OCI-LY7 (cell line): ENCODE measurements at regions not wholly inside any gene's neighbourhood (a gene's known extent, or its start where the extent isn't known, plus 50 kb on each side); places are given as distances from the start of the nearest gene placed in this dataset.

Experiments used
- BruUV-seq: library from RNA; stranded (reverse); fragments of 400-500 nt; replicated peaks from 2 replicates; lab custom pipeline; 2021; lab: Mats Ljungman, UMichigan
- CTCF ChIA-PET: fragments of 300-600 bp; sonication (Branson Sonifier 250); formaldehyde crosslinking; loops from one replicate; lab custom pipeline; 2022; ENCODE audit warnings: antibody characterized with exemption; ENCODE audit not compliant: unreplicated experiment; lab: Charles Lee
- POLR2A ChIA-PET: fragments of 300-600 bp; sonication (Branson Sonifier 250); formaldehyde crosslinking; loops from one replicate; lab custom pipeline; 2022; ENCODE audit warnings: antibody characterized with exemption; lab: Charles Lee
- DNase-seq: peaks from one replicate; pipeline ENCODE4 v3.0.0-alpha.2; 2015; ENCODE audit warnings: low spot score
- H2AFZ ChIP-seq: fragments of 200-600 bp; sonication (generic), shearing (Covaris generic); 2 replicates; pipeline ENCODE4 v1.6.1; 2014; ENCODE audit warnings: mild to moderate bottlenecking, antibody characterized with exemption, low read length, moderate library complexity
- H3K27ac ChIP-seq: fragments of 200-600 bp; sonication (generic); 2 replicates; pipeline ENCODE4 v1.5.1; 2014; ENCODE audit warnings: mixed run types, low read depth, mild to moderate bottlenecking, moderate library complexity, low read length, inconsistent platforms; ENCODE audit not compliant: poor library complexity, severe bottlenecking
- H3K36me3 ChIP-seq: fragments of 200-600 bp; sonication (generic); 2 replicates; pipeline ENCODE4 v1.6.1; 2014; ENCODE audit warnings: mild to moderate bottlenecking, antibody characterized with exemption, low read length, moderate library complexity, mixed read lengths; ENCODE audit not compliant: insufficient read depth
- H3K4me1 ChIP-seq: fragments of 200-600 bp; sonication (generic); 2 replicates; pipeline ENCODE4 v1.5.1; 2014; ENCODE audit warnings: mild to moderate bottlenecking, low read length; ENCODE audit not compliant: insufficient read depth, poor library complexity, severe bottlenecking
- H3K4me2 ChIP-seq: fragments of 200-600 bp; sonication (generic); 2 replicates; pipeline ENCODE4 v1.6.1; 2014; ENCODE audit warnings: mild to moderate bottlenecking, low read length
- H3K4me3 ChIP-seq: fragments of 200-600 bp; sonication (generic); 2 replicates; pipeline ENCODE4 v1.5.1; 2014; ENCODE audit warnings: mild to moderate bottlenecking, low read depth, low read length; ENCODE audit not compliant: poor library complexity, severe bottlenecking
- H3K79me2 ChIP-seq: fragments of 200-600 bp; sonication (generic); 2 replicates; pipeline ENCODE4 v1.6.1; 2016; ENCODE audit warnings: low read depth, mild to moderate bottlenecking, low read length, moderate library complexity, mixed read lengths; ENCODE audit not compliant: insufficient read depth
- H3K9me2 ChIP-seq: fragments of 200-600 bp; sonication (generic); 2 replicates; pipeline ENCODE4 v1.6.1; 2016; ENCODE audit warnings: mild to moderate bottlenecking, low read length, mixed read lengths; ENCODE audit not compliant: insufficient read depth
- H3K9me3 ChIP-seq: fragments of 200-600 bp; sonication (generic); 2 replicates; pipeline ENCODE4 v1.6.1; 2014; ENCODE audit warnings: mild to moderate bottlenecking, mixed run types, low read length, mixed read lengths
- H4K20me1 ChIP-seq: fragments of 200-600 bp; sonication (generic); 2 replicates; pipeline ENCODE4 v1.6.1; 2014; ENCODE audit warnings: mild to moderate bottlenecking, antibody characterized with exemption, low read length, moderate library complexity, mixed read lengths; ENCODE audit not compliant: insufficient read depth
- EZH2phosphoT487 ChIP-seq: fragments of 200-600 bp; sonication (generic); IDR thresholded peaks from 2 replicates; pipeline ENCODE4 v1.6.1; 2018; ENCODE audit warnings: low read depth, borderline replicate concordance, mild to moderate bottlenecking, mixed run types, antibody characterized with exemption, low read length, moderate library complexity, mixed read lengths
- intact Hi-C: fragments of 100-400 bp; cut with micrococcal nuclease; formaldehyde crosslinking; loops from one replicate; pipeline ENCODE4 v1.10.0; 2022; ENCODE audit not compliant: unreplicated experiment
- TF ChIP-seq, protein P1 (sequence below): fragments of 200-600 bp; sonication (generic); conservative IDR thresholded peaks from 2 replicates; pipeline ENCODE4 v1.5.1; 2014; ENCODE audit warnings: mild to moderate bottlenecking, antibody characterized with exemption, low read length, moderate library complexity, mixed read lengths

DNA sequence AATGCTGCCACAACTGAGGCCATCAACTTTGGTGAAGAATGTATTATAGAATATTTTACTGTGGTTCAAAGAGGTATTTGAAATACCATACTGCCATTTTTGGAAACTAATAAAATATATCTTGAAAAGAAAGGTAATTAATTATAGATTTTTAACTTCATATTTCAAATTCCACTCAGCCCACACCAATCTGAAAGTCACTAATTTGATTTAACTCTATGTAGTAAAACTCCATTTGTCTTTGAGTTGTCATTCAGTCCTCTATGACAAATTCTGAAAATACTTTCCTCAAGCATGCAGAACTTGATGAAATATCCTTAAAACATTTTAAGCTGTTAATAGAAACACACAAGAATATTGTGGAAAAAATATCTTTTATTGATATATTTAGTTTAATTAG lies 1196.7 kb upstream of the CITED2 start:
- no peak overlapping the region for H3K27ac ChIP-seq
- TF ChIP-seq, protein P1, sequence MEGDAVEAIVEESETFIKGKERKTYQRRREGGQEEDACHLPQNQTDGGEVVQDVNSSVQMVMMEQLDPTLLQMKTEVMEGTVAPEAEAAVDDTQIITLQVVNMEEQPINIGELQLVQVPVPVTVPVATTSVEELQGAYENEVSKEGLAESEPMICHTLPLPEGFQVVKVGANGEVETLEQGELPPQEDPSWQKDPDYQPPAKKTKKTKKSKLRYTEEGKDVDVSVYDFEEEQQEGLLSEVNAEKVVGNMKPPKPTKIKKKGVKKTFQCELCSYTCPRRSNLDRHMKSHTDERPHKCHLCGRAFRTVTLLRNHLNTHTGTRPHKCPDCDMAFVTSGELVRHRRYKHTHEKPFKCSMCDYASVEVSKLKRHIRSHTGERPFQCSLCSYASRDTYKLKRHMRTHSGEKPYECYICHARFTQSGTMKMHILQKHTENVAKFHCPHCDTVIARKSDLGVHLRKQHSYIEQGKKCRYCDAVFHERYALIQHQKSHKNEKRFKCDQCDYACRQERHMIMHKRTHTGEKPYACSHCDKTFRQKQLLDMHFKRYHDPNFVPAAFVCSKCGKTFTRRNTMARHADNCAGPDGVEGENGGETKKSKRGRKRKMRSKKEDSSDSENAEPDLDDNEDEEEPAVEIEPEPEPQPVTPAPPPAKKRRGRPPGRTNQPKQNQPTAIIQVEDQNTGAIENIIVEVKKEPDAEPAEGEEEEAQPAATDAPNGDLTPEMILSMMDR: no peak
- TF ChIP-seq EZH2phosphoT487: no peak

DNA sequence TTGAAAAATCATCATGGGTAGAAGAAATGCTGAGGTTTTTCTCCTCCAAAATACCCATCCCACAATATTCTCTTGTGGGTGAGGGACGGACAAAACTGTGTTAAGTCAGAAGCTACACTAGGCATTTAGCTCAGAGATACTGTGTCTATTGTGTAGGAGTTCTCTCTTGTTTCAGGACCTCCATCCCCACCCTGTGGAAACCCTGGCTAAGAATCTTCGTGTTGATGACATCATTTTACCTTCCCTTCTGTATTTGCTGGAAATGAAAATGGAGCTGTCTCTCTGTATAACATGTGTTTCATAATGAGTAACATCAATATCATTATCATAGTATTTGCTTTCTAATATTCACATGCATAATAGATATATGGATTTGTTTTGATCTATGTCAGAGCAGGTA lies 1193.0 kb upstream of the CITED2 start:
- ChIA-PET CTCF (interaction anchor here (0.6 kb wide), 2 partner anchors 353 to 843 kb away, joined by 3 read pairs; no protein-coding TSS in a partner anchor), POLR2A (no interaction called here)
- H3K9me3 ChIP-seq: no peaks in the 10 kb centered on the region
- no peak overlapping the region for H3K4me3 ChIP-seq
- no peaks in the 10 kb centered on the region for H3K36me3 ChIP-seq
- intact Hi-C loops: no loop called here
- H4K20me1 ChIP-seq: no peaks in the 10 kb centered on the region
- no peaks in the 10 kb centered on the region for H3K79me2 ChIP-seq
- DNase-seq: no peak
- no peaks in the 10 kb centered on the region for H3K9me2 ChIP-seq
- H3K27ac ChIP-seq: no peak overlapping the region
- no peaks in the 10 kb centered on the region for H3K4me1 ChIP-seq
- no TSS peak for BruUV-seq
- no peak overlapping the region for H3K4me2 ChIP-seq
- TF ChIP-seq EZH2phosphoT487: no peak
- TF ChIP-seq, protein P1: no peak
- no peak overlapping the region for H2AFZ ChIP-seq

More for the DNA sequence above, 1196.7 kb upstream of the CITED2 start:
- Histone ChIP-seq H3K79me2 (no peaks in the 10 kb centered on the region), H3K9me3 (no peaks in the 10 kb centered on the region), H4K20me1 (no peaks in the 10 kb centered on the region), H3K36me3 (no peaks in the 10 kb centered on the region), H3K4me2 (no peak overlapping the region), H3K9me2 (no peaks in the 10 kb centered on the region), H3K4me1 (no peaks in the 10 kb centered on the region), H2AFZ (no peak overlapping the region), H3K4me3 (no peak overlapping the region)
- POLR2A ChIA-PET: interaction anchor here (0.7 kb wide), 1 partner anchor 315 kb away, joined by 3 read pairs; no protein-coding TSS in a partner anchor
- no TSS peak for BruUV-seq
- CTCF ChIA-PET: no interaction called here
- DNase-seq: no peak
- intact Hi-C loops: no loop called here

DNA sequence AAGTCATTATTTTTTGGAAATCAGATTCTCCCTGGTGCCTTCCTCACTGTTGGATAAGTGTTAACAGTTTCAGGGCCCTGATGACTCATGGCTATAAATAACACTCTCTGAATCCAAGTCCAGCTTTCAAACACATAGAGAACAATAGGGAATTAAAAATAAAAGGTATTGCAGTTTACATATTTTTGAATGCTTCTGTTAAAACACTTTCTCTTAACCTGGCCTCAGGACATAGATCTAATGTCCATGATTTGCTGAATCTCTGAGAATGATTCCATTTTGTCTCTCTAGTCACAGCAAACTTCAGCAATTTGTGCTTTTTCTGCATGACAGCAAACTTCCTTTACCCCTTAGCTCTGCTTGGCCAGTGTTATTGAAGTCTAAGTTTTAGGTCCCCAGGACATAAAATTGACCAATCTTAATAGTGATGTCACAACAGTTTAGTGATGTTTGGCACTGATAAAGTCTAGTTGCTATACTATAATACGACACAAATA lies 1192.4 kb upstream of the CITED2 start:
- H3K27ac ChIP-seq: no peak overlapping the region
- no peaks in the 10 kb centered on the region for H3K36me3 ChIP-seq
- H3K79me2 ChIP-seq: no peaks in the 10 kb centered on the region
- POLR2A ChIA-PET: no interaction called here
- no peak for DNase-seq
- no TSS peak for BruUV-seq
- H4K20me1 ChIP-seq: no peaks in the 10 kb centered on the region
- H3K4me3 ChIP-seq: no peak overlapping the region
- CTCF ChIA-PET: no interaction called here
- TF ChIP-seq, protein P1: no peak
- no peak for TF ChIP-seq EZH2phosphoT487
- H2AFZ ChIP-seq: no peak overlapping the region
- no peaks in the 10 kb centered on the region for H3K9me3 ChIP-seq
- intact Hi-C loops: no loop called here
- no peaks in the 10 kb centered on the region for H3K9me2 ChIP-seq
- no peak overlapping the region for H3K4me2 ChIP-seq
- no peaks in the 10 kb centered on the region for H3K4me1 ChIP-seq
